ENCODE measurements at regions not wholly inside any gene's neighbourhood (a gene's known extent, or its start where the extent isn't known, plus 50 kb on each side); places are given as distances from the start of the nearest gene placed in this dataset.

GRCh38 chr2:199659207-199659606, 191.8 kb downstream of the FTCDNL1 start:
- TF ChIP-seq ZNF707 (tag by site-specific recombination; IDR thresholded peaks at IDR 0.05) (no peak), ZNF561 (tag by site-specific recombination; IDR thresholded peaks at IDR 0.05; ENCODE audit: borderline replicate concordance) (no peak), MYNN (tag by site-specific recombination; IDR thresholded peaks at IDR 0.05; ENCODE audit: borderline replicate concordance) (no peak), SP7 (tag by site-specific recombination; IDR thresholded peaks at IDR 0.05) (no peak)
- TF ChIP-seq, protein P1, sequence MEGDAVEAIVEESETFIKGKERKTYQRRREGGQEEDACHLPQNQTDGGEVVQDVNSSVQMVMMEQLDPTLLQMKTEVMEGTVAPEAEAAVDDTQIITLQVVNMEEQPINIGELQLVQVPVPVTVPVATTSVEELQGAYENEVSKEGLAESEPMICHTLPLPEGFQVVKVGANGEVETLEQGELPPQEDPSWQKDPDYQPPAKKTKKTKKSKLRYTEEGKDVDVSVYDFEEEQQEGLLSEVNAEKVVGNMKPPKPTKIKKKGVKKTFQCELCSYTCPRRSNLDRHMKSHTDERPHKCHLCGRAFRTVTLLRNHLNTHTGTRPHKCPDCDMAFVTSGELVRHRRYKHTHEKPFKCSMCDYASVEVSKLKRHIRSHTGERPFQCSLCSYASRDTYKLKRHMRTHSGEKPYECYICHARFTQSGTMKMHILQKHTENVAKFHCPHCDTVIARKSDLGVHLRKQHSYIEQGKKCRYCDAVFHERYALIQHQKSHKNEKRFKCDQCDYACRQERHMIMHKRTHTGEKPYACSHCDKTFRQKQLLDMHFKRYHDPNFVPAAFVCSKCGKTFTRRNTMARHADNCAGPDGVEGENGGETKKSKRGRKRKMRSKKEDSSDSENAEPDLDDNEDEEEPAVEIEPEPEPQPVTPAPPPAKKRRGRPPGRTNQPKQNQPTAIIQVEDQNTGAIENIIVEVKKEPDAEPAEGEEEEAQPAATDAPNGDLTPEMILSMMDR (tag by site-specific recombination; IDR thresholded peaks at IDR 0.05), result no peak

All from HEK293 (cell line).